Kidney (tissue), 13 donors: ENCODE measurements at regions not wholly inside any gene's neighbourhood (a gene's known extent, or its start where the extent isn't known, plus 50 kb on each side); places are given as distances from the start of the nearest gene placed in this dataset.

ENCODE experiments used
- DNase-seq, 5 donors: peaks; one replicate each; pipeline ENCODE4 v3.0.0-alpha.2; 2013 to 2020
- FAIRE-seq: peaks from 2 replicates; lab custom pipeline; 2012; peaks lifted over from hg19 to GRCh38; lab: Jason Lieb, UNC
- H3K27ac ChIP-seq, 2 donors: one replicate each; pipeline ENCODE4 v1.7.0; 2013; ENCODE audit warnings: low read depth in 2 of 2, low read length in 2 of 2, inconsistent platforms in 1 of 2
- H3K27me3 ChIP-seq: one replicate; pipeline ENCODE4 v1.7.1; 2013; ENCODE audit warnings: low read length, inconsistent platforms; ENCODE audit not compliant: control insufficient read depth, insufficient read depth
- H3K36me3 ChIP-seq, 3 donors: one replicate each; pipeline versions ENCODE4 v1.7.0 to v1.7.1; 2013; ENCODE audit warnings: low read length in 3 of 3, control low read depth in 1 of 3, inconsistent platforms in 1 of 3; ENCODE audit not compliant: insufficient read depth in 3 of 3, control insufficient read depth in 2 of 3
- H3K4me1 ChIP-seq, 3 donors: one replicate each; pipeline versions ENCODE4 v1.7.0 to v1.7.1; 2013; ENCODE audit warnings: low read length in 3 of 3, inconsistent platforms in 1 of 3, low read depth in 1 of 3; ENCODE audit not compliant: control insufficient read depth in 2 of 3, insufficient read depth in 2 of 3
- H3K4me3 ChIP-seq, 3 donors: one replicate each; pipeline versions ENCODE4 v1.7.0 to v1.8.1; 2013; ENCODE audit warnings: low read length in 3 of 3, control low read depth in 1 of 3, inconsistent platforms in 1 of 3
- H3K9ac ChIP-seq, 3 donors: one replicate each; pipeline versions ENCODE4 v1.7.0 to v1.7.1; 2013; ENCODE audit warnings: low read length in 3 of 3, control low read depth in 1 of 3, inconsistent platforms in 1 of 3
- H3K9me3 ChIP-seq, 3 donors: one replicate each; pipeline versions ENCODE4 v1.7.0 to v1.7.1; 2013; ENCODE audit warnings: low read length in 3 of 3, control low read depth in 1 of 3, inconsistent platforms in 1 of 3; ENCODE audit not compliant: control insufficient read depth in 2 of 3, insufficient read depth in 1 of 3
- intact Hi-C: fragments of 100-400 bp; cut with DNase I; formaldehyde crosslinking; loops from one replicate; pipeline ENCODE4 v1.11.1; 2022
- TF ChIP-seq, protein P1 (sequence below): IDR thresholded peaks from 3 replicates; pipeline ENCODE4 v1.5.1; 2012; ENCODE audit warnings: mild to moderate bottlenecking, moderate library complexity, borderline replicate concordance; ENCODE audit not compliant: insufficient read depth; ENCODE audit errors: extremely low read depth
- donor health status: control.
- donor health status: control.
- donor health status: control.
- donor health status: control.
- donor health status: control.
- donor health status: DM: yes; HTN: yes; CAD: no.
- donor health status: Normal renal cell carcinoma (clear cell type).

DNA sequence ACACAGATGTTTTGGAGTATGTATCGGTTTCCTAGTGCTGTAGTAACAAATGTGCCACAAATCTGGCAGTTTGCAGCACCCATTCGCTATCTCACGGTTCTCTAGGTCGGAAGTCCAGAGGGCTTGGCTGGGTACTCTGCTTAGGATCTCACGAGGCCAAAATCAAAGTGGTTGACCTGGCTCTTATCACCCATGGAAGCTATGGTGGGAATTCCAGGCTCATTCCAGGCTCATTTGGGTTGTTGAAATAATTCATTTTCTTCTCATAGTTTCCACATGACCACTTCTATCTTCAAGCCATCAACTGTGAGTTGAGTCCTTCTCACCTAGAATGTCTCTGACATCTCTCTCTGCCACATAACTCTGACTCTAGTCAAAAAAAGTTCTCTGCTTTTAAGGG is 431.0 kb upstream of the TMPO start:
- TF ChIP-seq, protein P1, sequence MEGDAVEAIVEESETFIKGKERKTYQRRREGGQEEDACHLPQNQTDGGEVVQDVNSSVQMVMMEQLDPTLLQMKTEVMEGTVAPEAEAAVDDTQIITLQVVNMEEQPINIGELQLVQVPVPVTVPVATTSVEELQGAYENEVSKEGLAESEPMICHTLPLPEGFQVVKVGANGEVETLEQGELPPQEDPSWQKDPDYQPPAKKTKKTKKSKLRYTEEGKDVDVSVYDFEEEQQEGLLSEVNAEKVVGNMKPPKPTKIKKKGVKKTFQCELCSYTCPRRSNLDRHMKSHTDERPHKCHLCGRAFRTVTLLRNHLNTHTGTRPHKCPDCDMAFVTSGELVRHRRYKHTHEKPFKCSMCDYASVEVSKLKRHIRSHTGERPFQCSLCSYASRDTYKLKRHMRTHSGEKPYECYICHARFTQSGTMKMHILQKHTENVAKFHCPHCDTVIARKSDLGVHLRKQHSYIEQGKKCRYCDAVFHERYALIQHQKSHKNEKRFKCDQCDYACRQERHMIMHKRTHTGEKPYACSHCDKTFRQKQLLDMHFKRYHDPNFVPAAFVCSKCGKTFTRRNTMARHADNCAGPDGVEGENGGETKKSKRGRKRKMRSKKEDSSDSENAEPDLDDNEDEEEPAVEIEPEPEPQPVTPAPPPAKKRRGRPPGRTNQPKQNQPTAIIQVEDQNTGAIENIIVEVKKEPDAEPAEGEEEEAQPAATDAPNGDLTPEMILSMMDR: no peak
- intact Hi-C loops: no loop called here
- H3K9ac ChIP-seq: no peak overlapping the region
- H3K27ac ChIP-seq: no peak overlapping the region
- FAIRE-seq: no peak
- no peaks in the 10 kb centered on the region for H3K4me1 ChIP-seq
- no peaks in the 10 kb centered on the region for H3K9me3 ChIP-seq
- no peaks in the 10 kb centered on the region for H3K27me3 ChIP-seq
- no peak overlapping the region for H3K4me3 ChIP-seq
- H3K36me3 ChIP-seq: no peaks in the 10 kb centered on the region
- no peak for DNase-seq

DNA sequence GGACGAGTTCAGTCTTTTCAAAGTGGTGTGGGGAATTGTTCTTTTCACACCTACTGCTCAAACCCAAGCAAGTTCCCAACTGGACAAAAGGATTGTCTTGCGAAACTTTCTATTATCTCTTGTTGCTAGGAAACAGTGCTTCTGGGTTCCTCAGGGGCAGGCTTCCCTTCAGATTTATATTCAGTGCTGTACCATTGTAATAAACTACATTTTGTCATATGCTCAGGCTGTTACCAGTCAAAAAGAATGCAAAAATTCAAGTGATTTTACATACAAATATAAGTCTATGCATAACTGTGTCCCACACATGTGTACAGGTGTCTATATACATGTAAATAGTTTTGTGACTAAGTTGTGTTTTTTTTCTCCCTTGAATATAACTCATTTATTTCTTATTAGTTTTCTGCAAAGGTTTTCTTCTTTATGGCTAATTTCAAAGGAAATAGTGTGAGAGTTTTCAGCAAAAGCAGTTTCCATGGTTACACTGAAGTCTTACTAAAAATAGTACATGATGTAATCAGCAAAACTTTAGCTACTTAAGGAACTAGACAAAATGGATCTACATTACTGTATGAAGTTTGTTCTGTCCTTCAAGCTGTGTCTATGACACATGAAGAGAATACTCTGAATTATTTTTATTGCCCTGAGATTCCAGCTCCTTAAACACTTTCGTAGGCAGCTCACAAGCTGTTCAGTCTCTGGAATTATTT is 430.2 kb upstream of the TMPO start:
- Histone ChIP-seq H3K4me3 (no peak overlapping the region), H3K9ac (no peak overlapping the region), H3K36me3 (no peaks in the 10 kb centered on the region), H3K4me1 (no peaks in the 10 kb centered on the region), H3K27me3 (no peaks in the 10 kb centered on the region), H3K9me3 (no peaks in the 10 kb centered on the region), H3K27ac (no peak overlapping the region)
- FAIRE-seq (no peak), DNase-seq (peak in 2 of 5 donors; percentile 51 to 63)
- intact Hi-C loops: no loop called here
- TF ChIP-seq, protein P1: no peak

DNA sequence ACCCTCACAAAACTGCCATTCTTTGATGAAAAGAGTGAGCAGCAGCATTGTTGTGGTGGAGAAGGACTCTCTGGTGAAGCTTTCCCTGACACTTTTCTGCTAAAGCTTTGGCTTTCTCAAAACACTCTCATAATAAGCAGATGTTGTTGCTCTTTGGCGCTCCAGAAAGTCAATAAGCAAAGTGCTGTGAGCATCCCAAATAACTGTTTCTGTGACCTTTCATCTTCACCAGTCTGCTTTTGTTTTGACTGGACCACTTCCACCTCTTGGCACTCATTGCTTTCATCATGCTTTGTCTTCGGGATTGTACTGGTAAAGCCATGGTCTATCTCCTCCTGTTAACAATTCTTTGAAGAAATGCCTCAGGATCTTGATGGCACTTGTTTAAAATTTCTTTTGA is 424.7 kb upstream of the TMPO start:
- FAIRE-seq (no peak), DNase-seq (no peak)
- H3K9me3 ChIP-seq: no peaks in the 10 kb centered on the region
- no peaks in the 10 kb centered on the region for H3K27me3 ChIP-seq
- H3K36me3 ChIP-seq: no peaks in the 10 kb centered on the region
- TF ChIP-seq, protein P1: no peak
- no peak overlapping the region for H3K9ac ChIP-seq
- no peaks in the 10 kb centered on the region for H3K4me1 ChIP-seq
- no peak overlapping the region for H3K4me3 ChIP-seq
- intact Hi-C loops: no loop called here
- no peak overlapping the region for H3K27ac ChIP-seq

DNA sequence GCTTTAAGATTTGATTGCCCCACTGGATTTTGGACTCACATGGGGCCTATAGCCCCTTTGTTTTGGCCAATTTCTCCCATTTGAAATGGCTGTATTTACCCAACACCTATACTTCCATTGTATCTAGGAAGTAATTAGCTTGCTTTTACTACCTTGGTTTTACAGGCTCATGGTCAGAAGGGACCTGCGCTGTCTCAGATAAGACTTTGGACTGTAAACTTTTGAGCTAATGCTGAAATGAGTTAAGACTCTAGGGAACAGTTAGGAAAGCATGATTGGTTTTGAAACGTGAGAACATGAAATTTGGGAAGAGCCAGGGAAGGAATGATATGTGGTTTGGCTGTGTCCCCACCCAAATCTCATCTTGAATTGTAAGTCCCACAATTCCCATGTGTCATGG is 419.0 kb upstream of the TMPO start:
- DNase-seq (no peak), FAIRE-seq (no peak)
- no peaks in the 10 kb centered on the region for H3K36me3 ChIP-seq
- H3K4me3 ChIP-seq: no peak overlapping the region
- intact Hi-C loops: no loop called here
- H3K9ac ChIP-seq: no peak overlapping the region
- no peaks in the 10 kb centered on the region for H3K4me1 ChIP-seq
- no peaks in the 10 kb centered on the region for H3K9me3 ChIP-seq
- H3K27me3 ChIP-seq: no peaks in the 10 kb centered on the region
- TF ChIP-seq, protein P1: no peak
- H3K27ac ChIP-seq: no peak overlapping the region
